OCI-M1 (cell line): ENCODE measurements at regions not wholly inside any gene's neighbourhood (a gene's known extent, or its start where the extent isn't known, plus 50 kb on each side); places are given as distances from the start of the nearest gene placed in this dataset.
"Not testable (repeated sequence)": the region's sequence is repeated elsewhere in the genome, so short reads cannot be mapped to it uniquely, and the experiment has no call there.

Experiments used
- DNase-seq: peaks from one replicate; lab custom pipeline; 2025; lab: John Stamatoyannopoulos, UW

DNA sequence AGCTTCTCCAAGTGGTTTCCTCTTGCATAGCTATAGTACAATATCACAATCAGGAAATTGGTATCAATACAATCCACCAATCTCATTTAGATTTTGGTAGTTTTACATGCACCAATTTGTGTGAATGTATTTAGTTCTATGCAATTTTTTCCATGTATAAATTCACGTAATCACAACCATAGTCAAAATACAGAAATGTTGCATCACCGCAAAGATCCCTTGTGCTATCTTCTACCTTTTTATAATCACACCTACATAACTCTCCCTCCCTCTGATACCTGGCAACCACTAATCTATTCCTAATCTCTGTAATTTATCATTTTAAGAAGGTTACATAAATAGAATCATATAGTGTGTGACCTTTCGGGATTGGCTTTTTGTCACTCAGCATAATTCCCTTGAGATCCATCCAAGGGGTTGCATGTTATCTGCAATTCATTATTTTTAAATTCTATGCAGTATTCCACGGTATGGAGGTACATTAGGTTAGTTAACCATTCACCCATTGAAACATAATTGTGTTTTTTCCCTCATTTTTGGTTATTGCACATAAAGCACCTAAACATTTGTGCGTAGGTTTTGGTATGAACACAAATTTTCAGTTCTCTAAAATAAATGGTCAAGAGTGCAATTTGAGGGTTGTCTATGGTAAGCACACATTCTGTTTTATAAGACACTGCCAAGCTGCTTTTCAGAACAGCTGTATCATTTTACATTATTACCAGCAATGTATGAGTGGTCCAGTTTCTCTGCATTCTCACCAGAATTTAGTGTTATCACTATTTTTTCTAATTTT is 95.1 kb upstream of the SLC22A23 start:
- DNase-seq = no peak

DNA sequence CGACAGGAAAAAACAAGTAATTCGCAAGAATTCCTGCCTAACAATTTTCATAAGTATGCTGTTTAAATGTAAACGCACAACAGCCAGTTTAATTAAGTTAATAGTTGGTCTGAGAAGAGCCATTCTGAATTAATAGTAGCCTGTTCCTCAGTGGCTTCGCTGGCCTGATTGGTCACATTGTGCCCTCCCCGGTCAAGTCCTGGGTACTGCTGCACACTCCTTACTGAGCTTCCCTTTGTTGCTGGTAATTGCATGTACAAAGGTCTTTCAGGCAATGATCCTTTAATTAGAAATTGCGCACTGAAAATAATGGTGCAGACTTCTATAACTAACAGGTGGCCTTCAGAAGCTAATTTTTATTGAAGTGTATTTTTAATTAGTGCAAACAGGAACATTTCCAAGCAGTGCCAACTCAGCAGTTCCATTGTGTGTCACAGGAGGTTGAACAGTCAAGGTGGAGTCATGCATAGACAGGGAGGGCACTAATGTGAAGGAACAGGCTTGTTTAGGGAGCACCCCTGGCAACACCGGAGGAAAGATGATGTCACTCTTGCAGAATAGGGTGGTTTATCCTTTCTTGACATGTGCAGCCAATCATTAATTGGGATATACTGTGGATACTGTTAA is 92.6 kb upstream of the SLC22A23 start:
- no peak for DNase-seq

DNA sequence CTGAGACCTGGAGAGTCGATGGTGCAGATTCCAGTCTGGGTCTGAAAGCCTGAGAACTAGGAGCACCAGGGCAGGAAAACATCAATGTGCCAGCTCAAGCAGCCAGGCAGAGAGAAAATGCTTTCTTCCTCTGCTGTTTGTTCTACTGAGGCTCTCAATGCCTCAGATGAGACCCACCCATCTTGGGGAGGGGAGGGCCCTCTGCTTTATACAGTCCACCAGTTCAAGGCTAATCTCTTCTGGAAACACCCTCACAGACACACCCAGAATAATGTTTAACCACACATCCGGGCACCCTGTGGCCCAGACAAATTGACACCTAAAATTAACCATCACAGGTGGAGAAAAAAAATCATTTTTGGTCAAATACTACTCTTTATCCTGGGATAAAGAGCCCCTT is 89.3 kb upstream of the SLC22A23 start:
- DNase-seq = no peak

DNA sequence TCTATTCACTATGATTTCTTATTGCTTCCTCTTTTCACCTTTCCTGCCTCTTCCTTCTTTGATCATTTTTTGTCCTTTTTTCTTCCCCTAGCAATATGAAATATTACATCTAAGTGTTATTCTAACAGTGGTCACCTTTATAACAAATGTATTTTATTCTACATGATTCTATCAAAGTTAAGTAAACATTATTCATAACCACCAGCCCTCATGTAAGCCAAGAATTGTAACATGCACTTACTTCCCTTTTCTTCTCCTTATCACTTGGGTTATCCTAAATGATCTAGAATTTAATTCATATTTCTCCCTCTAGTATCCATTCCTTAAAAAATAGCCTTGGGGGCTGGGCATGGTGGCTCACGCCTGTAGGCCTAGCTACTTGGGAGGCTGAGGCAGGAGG is 88.3 kb upstream of the SLC22A23 start:
- peak; percentile 50 for DNase-seq

DNA sequence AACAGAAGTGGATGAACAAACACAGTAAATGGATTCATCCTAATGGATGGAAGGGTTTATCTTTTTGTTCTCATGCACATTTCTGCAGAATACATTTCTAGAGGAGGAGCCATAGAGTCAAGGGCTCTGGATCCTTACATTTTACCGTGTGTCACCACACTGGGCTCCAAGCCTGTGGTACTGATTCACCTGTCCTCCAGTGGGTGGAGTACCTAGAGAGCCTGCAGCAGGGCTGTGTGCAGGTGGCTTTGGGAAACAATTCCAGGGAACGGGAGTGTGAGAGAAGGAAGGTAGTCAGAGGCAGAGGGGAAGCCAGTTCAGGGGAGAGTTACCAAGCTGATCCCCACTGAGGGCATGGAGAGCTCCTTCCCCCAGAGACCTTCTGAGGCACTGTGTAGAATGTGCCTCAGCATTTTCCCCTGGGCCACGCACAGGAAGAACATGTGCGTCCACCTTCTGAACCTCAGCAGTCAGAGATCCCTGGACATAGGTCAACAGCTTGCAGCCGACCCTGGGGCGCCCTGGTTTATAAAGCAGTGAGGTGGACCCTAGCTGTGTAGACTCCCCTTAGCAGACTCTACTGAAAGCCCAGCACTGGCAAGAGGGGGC is 85.3 kb upstream of the SLC22A23 start:
- no peak for DNase-seq

DNA sequence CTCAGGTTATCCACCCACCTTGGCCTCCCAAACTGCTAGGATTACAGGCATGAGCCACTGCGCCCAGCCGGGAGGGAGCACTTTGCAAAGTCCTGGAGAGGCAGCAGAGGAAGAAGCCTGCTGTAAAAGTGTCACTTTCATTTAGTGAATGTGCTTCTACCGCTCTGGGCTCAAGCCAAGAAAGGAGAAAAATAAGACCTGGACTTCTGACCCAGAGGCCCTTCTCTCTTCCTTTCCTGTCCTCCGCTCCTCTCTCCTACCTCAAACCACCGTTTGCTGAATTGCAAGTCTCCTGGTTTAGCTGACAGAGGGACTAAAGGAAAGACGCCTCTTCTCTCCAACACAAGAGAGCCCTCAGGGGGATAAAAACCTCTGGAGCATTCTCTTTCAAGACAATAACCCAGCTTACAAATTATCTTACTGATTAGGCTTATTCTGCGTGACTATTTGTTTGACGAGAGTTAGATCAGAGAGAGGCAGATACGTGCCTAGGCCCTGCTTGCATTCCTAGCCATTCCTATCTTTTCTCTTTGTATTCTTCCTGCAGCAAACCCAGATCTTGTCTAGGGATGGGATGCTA is 84.2 kb upstream of the SLC22A23 start:
- DNase-seq = no peak

DNA sequence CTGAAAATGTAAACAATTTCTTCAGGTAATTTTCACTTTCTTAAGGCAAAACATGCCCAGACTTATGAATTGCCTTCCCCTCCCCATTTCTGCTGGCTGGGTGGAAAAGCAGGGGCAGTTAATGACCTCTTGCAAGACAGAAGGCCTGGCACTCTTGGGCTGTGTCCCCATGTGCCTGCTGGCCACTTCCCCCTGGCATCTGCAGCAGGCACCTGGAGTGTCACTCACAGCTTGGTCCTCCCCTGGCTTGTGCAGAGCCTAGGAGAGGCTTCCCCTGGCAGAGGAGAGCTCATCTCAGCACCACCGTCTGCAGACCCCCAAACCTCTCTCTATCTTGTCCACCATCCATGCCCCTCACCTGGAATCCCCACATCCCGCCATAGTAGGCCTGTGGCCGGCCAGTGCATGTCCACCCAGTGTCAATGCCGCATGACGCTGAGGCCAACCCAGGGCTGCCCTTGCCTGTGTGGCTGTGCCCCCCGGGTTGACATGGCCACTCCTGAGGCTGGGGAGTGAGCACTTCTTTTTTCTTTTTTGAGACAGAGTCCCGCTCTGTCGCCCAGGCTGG is 83.5 kb upstream of the SLC22A23 start:
- DNase-seq = no peak

DNA sequence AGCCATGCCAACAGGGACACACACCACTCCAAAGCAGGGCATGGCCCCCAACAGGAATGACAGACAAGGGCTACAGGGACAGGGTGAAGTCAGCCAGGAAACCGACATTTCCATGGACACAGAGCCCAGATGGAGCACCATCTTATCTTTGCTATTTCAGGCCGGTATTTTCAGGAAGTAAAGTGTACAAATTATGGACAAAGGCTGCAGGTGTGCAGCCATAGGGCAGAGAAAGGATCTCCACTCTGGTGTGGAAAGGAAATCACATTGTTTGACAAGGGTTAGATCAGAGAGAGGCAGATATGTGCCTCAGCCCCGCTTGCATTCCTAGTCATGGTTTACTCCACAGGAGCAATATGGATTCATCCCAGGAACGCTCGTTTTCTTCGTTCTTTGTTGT is 81.7 kb upstream of the SLC22A23 start:
- no peak for DNase-seq

DNA sequence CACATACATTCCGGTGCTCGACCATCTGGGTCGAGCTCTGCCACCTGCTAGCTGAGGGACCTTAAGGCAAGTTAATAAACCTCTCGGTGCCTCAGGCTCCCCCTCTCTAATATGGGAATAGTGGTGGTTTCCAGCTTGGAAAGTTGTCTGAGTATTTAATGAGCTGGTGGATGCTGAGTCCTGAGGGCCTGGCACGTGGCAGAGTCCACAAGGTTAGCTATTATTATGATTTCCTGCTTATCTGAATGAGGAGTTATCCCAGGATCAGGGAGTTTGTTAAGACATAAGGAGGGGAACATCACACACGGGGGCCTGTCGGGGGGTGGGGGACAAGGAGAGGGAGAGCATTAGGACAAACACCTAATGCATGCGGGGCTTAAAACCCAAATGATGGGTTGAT is 80.1 kb upstream of the SLC22A23 start:
- no peak for DNase-seq

DNA sequence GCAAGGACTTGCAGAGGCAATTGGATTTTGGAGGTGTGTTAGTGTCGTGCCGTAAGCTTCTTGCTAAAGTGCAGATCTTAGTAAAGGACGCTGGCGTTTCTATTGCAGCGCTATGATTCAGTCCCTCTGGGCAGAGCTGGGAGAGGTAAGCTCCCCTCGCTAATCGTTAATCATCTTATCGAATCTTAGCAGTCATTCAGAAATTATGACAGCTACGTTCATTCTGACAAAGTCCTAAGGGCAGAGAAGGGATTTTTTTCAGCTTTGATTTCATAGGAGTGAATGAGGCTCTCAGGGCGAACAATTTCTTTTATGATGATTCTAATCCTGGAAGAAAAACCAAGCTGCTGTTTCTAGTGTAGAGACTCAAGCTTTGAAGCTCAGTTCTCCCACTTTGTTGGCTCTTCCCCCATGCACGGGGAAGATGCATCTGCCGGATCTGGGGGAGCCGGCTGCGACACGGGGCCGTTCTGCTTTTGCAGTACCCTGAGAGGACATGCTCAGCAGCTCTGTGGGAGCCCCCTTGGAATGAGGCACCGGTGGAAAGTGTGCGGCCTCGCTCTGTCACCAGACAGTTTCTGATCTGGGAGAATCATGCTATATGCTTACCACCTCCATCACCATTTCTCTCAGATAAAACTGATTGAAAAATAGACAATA is 79.1 kb upstream of the SLC22A23 start:
- DNase-seq = no peak

DNA sequence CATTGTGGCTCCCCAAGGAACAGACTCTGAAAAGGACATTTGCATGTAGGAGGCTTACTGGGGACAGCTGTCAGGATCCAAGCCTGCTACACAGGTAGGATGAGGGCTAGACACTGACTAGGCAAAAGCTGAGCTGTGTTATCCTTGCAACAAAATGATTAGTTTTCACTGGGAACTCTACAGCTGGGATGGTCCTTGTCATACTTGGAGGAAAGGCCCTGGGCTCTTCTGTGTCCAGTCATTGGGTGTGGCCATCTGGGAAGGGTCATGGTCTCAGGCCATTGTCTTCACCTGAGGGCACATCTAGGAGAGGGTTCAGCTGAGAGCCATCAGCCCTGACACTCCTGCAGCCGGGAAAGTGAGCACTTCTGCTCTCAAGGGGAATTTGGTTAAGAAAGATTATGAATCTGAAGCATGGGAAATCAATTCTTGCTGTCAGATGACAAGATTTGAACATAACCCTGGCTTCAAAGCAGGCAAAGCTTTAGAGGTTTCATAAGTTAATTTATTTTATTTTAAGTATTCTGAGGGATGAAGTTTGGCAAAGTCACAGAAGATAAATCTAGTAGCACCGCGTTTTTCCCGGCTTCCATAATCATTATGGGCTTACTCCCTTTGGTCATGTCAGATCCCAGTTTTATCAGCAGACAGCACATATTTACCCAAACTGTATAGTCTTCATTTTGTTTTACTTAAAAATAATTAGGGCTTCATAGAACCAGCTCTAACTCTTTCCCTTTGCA is 78.4 kb upstream of the SLC22A23 start:
- DNase-seq = no peak

DNA sequence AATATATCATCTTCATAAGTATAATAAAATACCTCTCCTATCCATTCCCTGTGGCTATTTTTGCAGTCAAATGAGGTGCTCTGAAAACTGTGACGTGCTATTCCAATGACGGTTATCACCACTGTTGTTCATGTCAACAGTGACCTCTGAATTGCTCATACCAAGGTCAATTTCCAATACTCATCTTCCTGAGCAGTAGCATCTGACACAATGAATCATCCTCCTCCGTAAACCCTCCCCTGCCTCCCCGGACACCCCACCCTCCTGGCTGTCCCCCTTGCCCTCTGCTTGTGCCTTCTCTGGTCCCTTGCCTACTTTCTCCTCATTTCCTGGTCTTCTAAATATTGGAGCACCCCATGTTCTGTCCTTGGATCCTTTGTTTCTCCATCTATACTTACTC is 77.7 kb upstream of the SLC22A23 start:
- DNase-seq = no peak

DNA sequence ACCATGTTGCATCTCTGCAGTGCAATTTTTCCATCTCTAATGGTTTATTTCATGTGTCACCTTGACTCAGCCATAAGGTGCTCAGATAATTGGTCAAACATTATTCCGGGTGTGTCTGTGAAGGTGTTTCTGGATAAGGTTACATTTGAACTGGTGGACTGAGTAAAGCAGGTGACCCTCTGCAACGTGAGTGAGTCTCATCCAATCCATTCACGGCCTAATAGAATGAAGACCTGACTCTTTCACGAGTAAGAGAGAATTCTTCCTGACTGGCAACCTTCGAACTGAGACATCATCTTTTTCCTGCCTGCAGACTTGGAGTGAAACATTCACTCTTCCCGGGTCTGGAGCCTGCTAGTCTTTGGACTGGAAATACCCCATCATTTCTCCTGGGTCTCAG is 77.1 kb upstream of the SLC22A23 start:
- no peak for DNase-seq

DNA sequence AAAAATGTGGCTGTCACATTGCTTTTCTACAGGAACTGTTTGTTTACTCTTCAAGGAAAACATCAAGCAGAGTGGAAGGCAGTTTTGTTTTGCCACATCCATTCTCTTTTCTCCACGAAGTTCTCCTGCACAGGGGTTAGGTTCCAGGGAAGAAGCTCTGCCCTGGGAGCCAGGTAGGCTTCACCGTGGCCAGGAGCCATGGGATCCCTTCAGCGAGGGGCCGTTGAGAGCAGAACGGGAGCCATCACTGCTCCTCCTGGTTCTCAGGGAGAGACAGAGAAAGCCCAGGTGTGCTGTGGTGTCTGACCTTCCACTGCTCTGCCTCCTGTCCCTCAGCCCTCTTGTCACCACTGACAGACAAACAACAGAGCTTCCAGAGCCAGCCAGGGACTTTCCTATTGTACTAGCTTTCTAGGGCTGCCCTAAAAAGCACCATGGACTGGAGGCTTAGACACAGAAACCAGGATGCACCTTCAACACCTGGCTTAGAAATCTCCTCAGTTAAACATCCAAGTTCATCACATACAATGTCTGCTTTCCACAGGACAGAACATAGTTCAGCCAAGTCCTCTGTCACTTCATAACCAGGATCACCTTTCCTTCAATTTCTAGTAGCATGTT is 75.6 kb upstream of the SLC22A23 start:
- no peak for DNase-seq

DNA sequence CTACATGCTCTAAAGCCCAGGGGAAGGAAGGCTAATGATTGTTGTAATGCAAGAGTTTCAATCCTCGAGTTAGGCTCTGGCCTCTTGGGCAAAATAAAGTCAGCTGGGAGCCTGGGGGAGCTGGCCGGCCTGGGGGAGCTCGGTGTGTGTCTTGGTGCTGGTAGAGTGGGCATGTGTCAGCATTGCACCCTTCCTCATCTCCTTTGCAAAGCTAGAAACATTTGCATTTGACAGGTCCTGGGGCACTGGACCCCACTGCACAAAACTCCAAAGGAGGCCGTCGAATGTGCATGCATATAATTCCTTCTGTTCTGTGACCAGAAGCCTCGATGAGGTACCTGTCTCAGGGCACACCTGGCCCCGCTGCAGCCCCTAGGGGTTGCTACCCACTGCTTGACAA is 74.6 kb upstream of the SLC22A23 start:
- DNase-seq = no peak

DNA sequence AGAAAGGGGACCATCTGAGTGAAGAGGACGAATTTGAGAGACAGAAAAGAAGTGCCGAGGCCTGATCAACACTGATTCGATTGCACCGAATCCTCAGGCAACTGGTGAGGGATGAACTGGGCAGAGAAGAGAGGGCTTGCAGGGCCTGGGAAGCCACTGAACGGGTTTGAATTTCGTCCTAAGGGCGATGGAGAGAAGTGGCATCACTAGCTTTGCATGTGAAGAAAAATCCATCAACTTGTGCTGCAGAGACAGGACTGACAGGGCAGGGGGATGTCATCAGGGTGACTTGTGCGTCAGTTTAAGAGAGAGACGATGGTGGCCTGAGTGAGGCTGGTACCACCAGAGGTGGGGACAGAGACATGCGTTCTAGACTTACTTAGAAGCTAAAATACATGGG is 73.7 kb upstream of the SLC22A23 start:
- no peak for DNase-seq

DNA sequence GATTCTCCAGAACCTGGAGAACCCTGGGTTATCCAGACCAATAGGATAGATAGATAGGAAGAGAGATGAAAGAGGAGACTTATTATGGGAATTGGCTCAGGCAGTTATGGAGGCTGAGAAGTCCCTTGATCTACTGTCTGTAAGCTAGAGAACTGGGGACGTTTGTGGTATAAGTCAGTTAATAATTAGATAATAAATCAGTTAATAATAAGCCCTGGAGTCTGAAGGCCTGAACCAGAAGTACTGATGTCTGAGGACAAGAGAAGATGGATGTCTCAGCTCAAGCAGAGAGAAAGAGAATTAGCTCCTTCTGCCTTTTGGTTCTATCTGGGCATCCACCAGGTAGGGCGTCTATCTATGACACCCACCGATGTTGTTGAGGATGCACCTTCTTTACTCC is 72.9 kb upstream of the SLC22A23 start:
- no peak for DNase-seq

DNA sequence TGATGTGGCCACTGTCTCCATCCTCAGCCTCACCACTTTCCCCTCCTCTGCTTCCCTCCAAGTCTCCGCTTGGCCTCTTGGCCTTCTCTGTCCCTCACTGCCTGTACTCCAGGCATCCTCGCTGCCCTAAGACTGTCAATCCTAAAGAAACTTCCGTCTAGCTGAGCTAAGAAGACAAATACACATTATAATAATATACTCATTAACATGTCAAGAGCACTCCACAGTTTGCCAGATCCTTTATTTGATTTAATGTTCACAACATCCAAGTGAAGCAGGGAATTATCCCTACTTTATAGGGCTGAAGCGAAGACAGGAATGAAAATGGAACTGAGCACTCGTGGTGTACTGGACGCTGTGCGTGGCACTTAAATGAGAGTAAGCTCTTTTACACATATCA is 72.4 kb upstream of the SLC22A23 start:
- no peak for DNase-seq

DNA sequence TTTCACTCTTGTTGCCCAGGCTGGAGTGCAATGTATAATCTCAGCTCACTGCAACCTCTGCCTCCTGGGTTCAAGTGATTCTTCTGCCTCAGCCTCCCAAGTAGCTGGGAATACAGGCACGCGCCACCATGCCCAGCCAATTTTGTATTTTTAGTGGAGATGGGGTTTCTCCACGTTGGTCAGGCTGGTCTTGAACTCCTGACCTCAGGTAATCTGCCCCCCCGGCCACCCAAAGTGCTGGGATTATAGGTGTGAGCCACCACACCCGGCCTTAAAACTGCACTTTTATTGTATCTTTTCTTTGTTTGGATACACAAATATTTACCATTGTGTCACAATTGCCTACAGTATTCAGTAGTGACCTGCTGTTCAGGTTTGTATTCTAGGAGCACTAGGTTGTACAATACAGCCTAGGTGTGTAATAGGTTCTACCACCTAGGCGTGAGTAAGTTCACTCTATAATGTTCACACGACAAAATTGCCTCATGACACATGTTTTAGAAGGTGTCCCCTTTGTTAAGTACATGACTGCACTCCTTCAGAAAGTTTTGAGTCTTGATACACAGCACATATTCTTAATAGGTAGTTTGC is 71.3 kb upstream of the SLC22A23 start:
- DNase-seq = not testable (repeated sequence)

DNA sequence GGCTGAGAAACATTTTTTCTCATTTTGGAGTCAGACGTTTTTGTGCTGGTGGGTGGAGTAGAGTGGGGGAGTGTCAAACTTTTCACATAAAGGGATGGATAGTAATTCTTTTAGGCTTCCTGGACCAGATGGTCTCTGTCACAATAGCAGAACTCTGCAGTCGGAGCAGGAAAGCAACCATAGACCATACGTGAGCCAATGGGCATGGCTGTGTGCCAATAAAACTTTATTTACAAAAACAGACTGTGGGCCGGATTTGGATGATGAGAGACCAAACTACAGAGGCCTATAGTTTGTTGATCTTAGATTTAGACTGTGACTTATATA is 70.8 kb upstream of the SLC22A23 start:
- no peak for DNase-seq
